Peyer's patch (tissue), 4 donors: ENCODE measurements at regions not wholly inside any gene's neighbourhood (a gene's known extent, or its start where the extent isn't known, plus 50 kb on each side); places are given as distances from the start of the nearest gene placed in this dataset.

Experiments
- CTCF ChIP-seq, 6 experiments: fragments of 450-650 bp in 4 of 6; fragments of 200-600 bp in 2 of 6; sonication (generic) in 1 of 6; IDR thresholded peaks; one replicate each; pipeline ENCODE4 v1.5.1; 2017 to 2019; ENCODE audit warnings: antibody characterized with exemption in 6 of 6, mild to moderate bottlenecking in 3 of 6, moderate library complexity in 1 of 6
- POLR2A ChIP-seq, 2 donors: fragments of 450-650 bp; IDR thresholded peaks; one replicate each; pipeline ENCODE4 v1.5.1; 2017; ENCODE audit warnings: antibody characterized with exemption in 2 of 2, mild to moderate bottlenecking in 2 of 2, moderate library complexity in 2 of 2

GRCh38 chr1:157390651-157391050 lies 161.7 kb downstream of the FCRL5 start:
- TF ChIP-seq CTCF (IDR thresholded peaks at IDR 0.05) (no peak), POLR2A (IDR thresholded peaks at IDR 0.05) (no peak)
